GM23338 (cell line): ENCODE measurements at regions not wholly inside any gene's neighbourhood (a gene's known extent, or its start where the extent isn't known, plus 50 kb on each side); places are given as distances from the start of the nearest gene placed in this dataset.

ENCODE experiments used
- ATAC-seq: fragments of 200-7000 bp; cut with Tn5 transposase; 3 replicates; pipeline ENCODE4 v1.9.1; 2020
- DNase-seq: peaks from one replicate; pipeline ENCODE4 v3.0.0-alpha.2; 2015; ENCODE audit warnings: low spot score
- H2AFZ ChIP-seq: fragments of 200-600 bp; sonication (generic); 2 replicates; pipeline ENCODE4 v1.8.0; 2016; ENCODE audit warnings: antibody characterized with exemption, mild to moderate bottlenecking, moderate library complexity
- H3F3A ChIP-seq: fragments of 200-600 bp; sonication (generic); replicated peaks from 2 replicates; pipeline ENCODE4 v1.8.0; 2017; ENCODE audit warnings: antibody characterized with exemption, mixed run types, low read depth
- H3K27ac ChIP-seq: fragments of 200-600 bp; sonication (generic); 2 replicates; pipeline ENCODE4 v1.6.1; 2016; ENCODE audit warnings: low read depth
- H3K27me3 ChIP-seq: fragments of 200-600 bp; sonication (generic); 2 replicates; pipeline ENCODE4 v1.8.0; 2016; ENCODE audit warnings: mild to moderate bottlenecking, mixed run types, moderate library complexity; ENCODE audit not compliant: insufficient read depth
- H3K36me3 ChIP-seq: fragments of 200-600 bp; sonication (generic); 2 replicates; pipeline ENCODE4 v1.8.0; 2016; ENCODE audit warnings: mild to moderate bottlenecking; ENCODE audit not compliant: insufficient read depth
- H3K4me1 ChIP-seq: fragments of 200-600 bp; sonication (generic); 2 replicates; pipeline ENCODE4 v1.8.0; 2016; ENCODE audit warnings: mild to moderate bottlenecking, moderate library complexity; ENCODE audit not compliant: insufficient read depth
- H3K4me2 ChIP-seq: fragments of 200-600 bp; sonication (generic); 2 replicates; pipeline ENCODE4 v1.7.1; 2017; ENCODE audit warnings: mixed run types
- H3K4me3 ChIP-seq: fragments of 200-600 bp; sonication (generic); 2 replicates; pipeline ENCODE4 v1.6.1; 2016; ENCODE audit warnings: mixed run types
- H3K79me2 ChIP-seq: fragments of 200-600 bp; sonication (generic); replicated peaks from 2 replicates; pipeline ENCODE4 v1.8.0; 2017; ENCODE audit warnings: mild to moderate bottlenecking; ENCODE audit not compliant: insufficient read depth
- H3K9me2 ChIP-seq: fragments of 200-600 bp; sonication (generic); 2 replicates; pipeline ENCODE4 v1.8.0; 2017; ENCODE audit not compliant: insufficient read depth
- H4K20me1 ChIP-seq: fragments of 200-600 bp; sonication (generic); replicated peaks from 2 replicates; pipeline ENCODE4 v1.8.0; 2017; ENCODE audit warnings: mild to moderate bottlenecking; ENCODE audit not compliant: insufficient read depth
- H3K27ac Mint-ChIP-seq: 2 replicates; pipeline ENCODE4 v1.8.0; 2020; ENCODE audit warnings: inconsistent platforms, mild to moderate bottlenecking, moderate library complexity, mixed read lengths
- H3K27me3 Mint-ChIP-seq: 3 replicates; pipeline ENCODE4 v1.8.0; 2022; ENCODE audit warnings: low read depth, mild to moderate bottlenecking, moderate library complexity, mixed read lengths, inconsistent platforms; ENCODE audit not compliant: insufficient read depth, poor library complexity
- H3K36me3 Mint-ChIP-seq: 3 replicates; pipeline ENCODE4 v1.8.0; 2021; ENCODE audit warnings: low read depth, mild to moderate bottlenecking, inconsistent platforms, moderate library complexity, mixed read lengths
- H3K4me1 Mint-ChIP-seq: 3 replicates; pipeline ENCODE4 v1.8.0; 2020; ENCODE audit warnings: mild to moderate bottlenecking, inconsistent platforms, mixed read lengths
- H3K4me3 Mint-ChIP-seq: 3 replicates; pipeline ENCODE4 v1.8.0; 2021; ENCODE audit warnings: moderate library complexity, mild to moderate bottlenecking, inconsistent platforms, mixed read lengths
- H3K9me3 Mint-ChIP-seq: 3 replicates; pipeline ENCODE4 v1.8.0; 2020; ENCODE audit warnings: moderate library complexity, mild to moderate bottlenecking, inconsistent platforms, mixed read lengths
- EZH2phosphoT487 ChIP-seq: fragments of 200-600 bp; sonication (generic); IDR thresholded peaks from one replicate; pipeline ENCODE4 v1.8.1; 2018; ENCODE audit warnings: antibody characterized with exemption; ENCODE audit not compliant: unreplicated experiment
- STAT1 ChIP-seq: IDR thresholded peaks from one replicate; pipeline ENCODE4 v1.6.1; 2016; ENCODE audit warnings: antibody characterized with exemption; ENCODE audit not compliant: unreplicated experiment
- ZNF331 ChIP-seq: fragments of 250-450 bp; sonication (Bioruptor Pico); IDR thresholded peaks from 2 replicates; pipeline ENCODE4 v1.5.0; 2020; ENCODE audit warnings: low read depth, mild to moderate bottlenecking, moderate library complexity
- ZNF462 ChIP-seq: fragments of 250-450 bp; sonication (Bioruptor Pico); IDR thresholded peaks from 2 replicates; pipeline ENCODE4 v1.5.0; 2020; ENCODE audit warnings: mild to moderate bottlenecking, moderate library complexity

- H2AFZ ChIP-seq: no peak overlapping the region
Observed at GRCh38 chr2:185381631-185382030, 357.0 kb upstream of the FSIP2 start.

More at GRCh38 chr2:185381631-185382030, 357.0 kb upstream of the FSIP2 start:
- Histone ChIP-seq H3K79me2 (no peaks in the 10 kb centered on the region), H3K4me1 (no peaks in the 10 kb centered on the region), H3K27ac (no peak overlapping the region), H4K20me1 (no peaks in the 10 kb centered on the region), H3F3A (no peaks in the 10 kb centered on the region), H3K27me3 (no peaks in the 10 kb centered on the region), H3K36me3 (no peaks in the 10 kb centered on the region), H3K4me3 (no peak overlapping the region), H3K4me2 (no peak overlapping the region), H3K9me2 (peaks cover 4% of the 10 kb centered on the region; the same call in 1 of the 2 replicates)
- H3K4me3 Mint-ChIP-seq: no peak overlapping the region
- H3K4me1 Mint-ChIP-seq: no peaks in the 10 kb centered on the region
- no peaks in the 10 kb centered on the region for H3K9me3 Mint-ChIP-seq
- DNase-seq (no peak), ATAC-seq (no peak)
- H3K27ac Mint-ChIP-seq: peak overlapping the region; percentile 3
- H3K36me3 Mint-ChIP-seq: no peaks in the 10 kb centered on the region
- H3K27me3 Mint-ChIP-seq: peaks cover 2% of the 10 kb centered on the region
- TF ChIP-seq STAT1 (no peak), EZH2phosphoT487 (no peak), ZNF331 (CRISPR knock-in tag) (no peak), ZNF462 (no peak)
